Ureter (tissue), 1 donor: ENCODE measurements at regions not wholly inside any gene's neighbourhood (a gene's known extent, or its start where the extent isn't known, plus 50 kb on each side); places are given as distances from the start of the nearest gene placed in this dataset.

Experiments used
- DNase-seq: peaks from one replicate; pipeline ENCODE4 v3.0.0-alpha.2; 2020; ENCODE audit warnings: low spot score
- donor health status: DM: yes; HTN: yes; CAD: no.

DNA sequence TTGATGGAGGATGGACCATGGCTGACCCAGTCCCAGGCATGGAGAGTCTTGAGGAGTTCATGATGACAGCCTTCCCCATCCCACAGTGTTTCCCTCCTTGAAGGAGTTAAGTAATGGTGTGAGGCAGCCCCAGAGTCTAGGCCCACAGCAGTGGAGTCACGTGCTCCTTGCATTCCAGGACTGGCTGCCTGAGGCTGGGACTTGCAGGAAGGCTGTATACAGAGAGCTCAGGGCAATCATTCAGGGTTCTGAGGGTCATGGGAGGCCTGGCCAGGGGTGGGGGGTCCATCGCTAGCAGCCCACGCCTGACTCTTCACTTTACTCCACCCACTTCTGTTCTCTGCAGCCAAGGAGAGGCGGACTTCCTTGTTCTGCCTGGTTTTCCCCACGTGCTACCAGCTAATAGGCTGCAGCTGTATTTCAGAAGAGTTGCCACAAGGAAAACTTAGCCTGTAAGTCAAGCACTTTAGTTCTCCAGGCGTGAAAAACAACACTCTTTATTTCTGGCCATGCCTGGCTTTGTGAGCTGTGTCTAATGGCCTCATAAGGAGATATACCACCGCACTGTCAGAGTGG, 272.5 kb downstream of the DHX35 start:
- DNase-seq, result no peak

DNA sequence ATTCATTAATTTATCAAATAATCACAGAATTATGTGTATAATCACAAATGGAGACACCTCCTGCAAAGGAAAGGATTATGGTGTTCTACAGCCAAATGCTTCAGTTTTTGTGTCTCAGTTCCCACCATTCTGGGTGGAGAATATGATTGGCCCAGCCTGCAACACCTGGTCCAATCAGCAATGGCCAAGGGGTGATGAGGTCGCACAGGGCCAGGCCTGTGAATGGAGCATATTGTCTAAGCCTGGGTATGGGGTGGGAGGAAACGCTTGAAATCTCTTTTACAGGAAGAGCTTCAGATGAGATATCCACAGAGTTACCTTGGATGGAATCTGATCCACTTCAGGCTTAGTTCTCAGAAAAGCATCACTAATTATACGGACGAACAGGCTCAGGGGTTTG, 271.6 kb downstream of the DHX35 start:
- DNase-seq, result no peak

DNA sequence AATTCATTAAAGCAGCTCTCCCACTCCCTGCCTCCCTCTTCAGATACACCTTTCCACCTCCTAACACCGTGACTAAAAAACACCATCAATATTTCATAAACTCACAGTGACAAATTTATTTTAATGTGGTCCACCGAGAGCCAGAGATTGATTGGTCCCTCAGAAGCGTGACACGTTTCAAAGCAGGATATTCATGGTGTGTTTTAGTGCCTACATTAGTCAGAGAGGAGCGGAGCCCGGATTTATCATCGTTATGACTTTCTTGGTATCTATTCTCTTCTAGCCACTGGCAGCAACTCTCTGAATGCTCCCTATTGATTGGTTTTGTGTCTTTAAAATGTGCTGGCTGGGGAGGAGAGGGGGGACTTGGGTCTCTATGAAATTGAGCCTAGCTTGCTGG, 265.3 kb downstream of the DHX35 start:
- DNase-seq, result no peak

DNA sequence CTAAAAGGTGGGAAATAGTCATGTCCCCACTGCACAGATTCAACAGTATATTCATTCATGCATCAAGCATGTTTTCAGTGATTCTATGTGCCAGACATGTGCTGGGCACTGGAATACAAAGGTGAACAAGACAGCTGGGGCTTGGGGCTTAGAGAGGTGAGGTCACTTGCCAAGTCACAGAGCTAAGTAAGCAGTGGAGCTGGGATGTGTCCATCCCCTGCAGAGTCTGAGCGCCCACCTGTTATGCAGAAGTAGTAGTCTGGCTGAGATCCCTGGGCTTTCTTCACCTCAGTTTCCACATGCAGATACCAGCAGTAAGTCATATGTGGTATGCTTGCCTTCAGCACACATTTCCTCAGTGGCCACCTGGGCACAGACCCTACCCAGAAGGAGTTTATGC, 263.8 kb downstream of the DHX35 start:
- no peak for DNase-seq

DNA sequence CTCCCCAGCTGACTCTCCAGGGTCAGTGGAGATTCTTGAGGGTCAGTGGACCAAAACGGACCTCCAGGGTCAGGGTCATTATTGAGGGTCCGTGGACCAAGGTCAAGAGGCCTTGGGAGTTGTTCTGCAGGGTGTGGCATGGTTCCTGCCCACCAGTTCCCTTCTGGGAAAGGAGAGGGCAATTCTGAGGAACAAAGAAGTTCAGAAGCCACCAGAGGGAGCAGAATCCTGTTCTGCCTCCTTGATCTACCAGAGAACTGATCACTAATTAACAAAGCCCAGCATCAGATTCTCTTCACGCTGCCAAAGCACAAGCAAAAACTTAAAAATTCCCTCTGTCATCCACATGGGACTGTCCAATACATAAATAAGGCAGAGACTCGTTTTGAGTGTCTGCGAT, 263.4 kb downstream of the DHX35 start:
- no peak for DNase-seq

DNA sequence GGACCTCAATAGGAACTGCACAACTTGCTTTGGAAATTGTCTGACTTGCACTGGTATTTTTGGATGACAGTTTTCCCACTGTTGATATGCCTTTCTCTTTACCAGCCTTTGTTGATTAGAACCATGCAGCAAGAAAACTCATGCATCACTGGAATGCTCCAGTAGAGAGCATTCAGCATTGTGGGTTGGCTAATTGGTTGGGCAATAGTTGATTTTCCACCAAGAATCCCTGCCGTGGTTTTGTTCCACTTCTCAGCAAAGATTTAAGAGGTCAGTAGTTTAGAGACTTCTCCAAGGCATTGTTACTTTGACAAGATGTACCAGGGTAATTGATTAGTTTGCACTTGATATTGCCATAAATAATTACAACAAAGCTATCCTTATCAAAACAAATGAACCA, 260.0 kb downstream of the DHX35 start:
- DNase-seq, result no peak

DNA sequence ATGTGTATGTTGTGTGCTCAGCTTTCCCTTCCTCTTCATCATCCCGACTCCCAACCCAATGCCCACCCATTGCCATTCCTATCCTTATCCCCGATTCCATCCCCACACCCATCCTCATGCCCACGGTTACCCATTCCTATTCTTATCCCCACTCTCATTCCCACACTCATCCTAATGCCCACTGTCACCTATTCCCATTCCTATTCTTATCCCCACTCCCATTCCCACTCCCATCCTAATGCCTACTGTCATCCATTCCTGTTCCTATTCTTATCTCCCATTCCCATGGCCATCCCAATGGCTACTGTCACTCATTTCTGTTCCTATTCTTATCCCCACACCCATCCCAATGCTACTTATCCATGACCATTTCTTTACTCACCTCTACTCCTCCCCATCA, 254.1 kb downstream of the DHX35 start:
- no peak for DNase-seq

DNA sequence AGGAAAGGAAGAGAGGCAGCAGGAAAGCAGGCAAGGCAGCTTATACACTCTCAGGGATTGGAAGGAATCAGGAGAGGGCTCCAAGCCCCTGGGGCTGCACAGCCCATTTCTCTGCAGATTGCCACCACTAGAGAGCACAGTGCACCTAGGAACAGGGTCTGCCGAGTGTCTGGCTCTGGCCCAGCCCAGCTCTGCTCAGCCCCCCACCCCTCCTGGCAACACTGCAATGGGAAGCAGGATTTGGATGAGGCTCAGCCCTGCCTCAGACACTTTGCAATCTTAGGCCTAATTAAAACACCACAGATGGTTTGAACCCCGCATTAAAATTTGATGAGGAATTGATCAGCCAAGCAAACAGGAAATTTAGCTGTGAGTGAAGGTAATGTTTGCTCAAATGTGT, 252.7 kb downstream of the DHX35 start:
- DNase-seq, result no peak

DNA sequence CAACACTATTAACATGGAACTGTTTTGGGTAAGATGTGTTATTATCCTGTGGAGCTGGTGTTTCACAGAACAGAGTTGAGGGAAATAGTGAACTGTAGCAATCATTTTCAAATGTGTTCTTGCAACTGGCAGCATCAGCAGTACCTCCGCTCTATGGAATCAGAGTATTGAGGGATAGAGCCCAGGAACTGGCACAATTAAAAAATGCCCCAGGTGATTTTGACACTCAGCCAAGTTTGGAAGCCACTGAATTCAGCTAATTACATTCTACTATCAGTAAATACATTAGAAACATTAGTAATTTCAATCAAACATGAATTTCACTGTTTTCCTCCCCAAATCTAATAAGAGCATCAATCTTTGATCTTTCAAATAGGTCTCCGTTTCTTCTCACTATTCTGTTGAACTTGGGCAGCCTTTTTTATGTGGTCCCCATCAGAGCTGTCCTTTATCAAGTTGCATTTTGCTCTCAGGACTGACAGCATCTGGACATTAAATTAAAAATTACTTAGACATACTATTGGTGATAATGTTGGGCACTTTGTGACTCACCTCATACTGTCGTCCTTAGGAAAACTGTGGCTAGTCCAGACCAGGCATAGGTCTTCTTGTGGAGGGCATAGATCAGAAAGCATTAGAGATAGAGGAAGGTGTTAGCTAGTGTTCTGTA, 251.5 kb downstream of the DHX35 start:
- DNase-seq, result no peak

DNA sequence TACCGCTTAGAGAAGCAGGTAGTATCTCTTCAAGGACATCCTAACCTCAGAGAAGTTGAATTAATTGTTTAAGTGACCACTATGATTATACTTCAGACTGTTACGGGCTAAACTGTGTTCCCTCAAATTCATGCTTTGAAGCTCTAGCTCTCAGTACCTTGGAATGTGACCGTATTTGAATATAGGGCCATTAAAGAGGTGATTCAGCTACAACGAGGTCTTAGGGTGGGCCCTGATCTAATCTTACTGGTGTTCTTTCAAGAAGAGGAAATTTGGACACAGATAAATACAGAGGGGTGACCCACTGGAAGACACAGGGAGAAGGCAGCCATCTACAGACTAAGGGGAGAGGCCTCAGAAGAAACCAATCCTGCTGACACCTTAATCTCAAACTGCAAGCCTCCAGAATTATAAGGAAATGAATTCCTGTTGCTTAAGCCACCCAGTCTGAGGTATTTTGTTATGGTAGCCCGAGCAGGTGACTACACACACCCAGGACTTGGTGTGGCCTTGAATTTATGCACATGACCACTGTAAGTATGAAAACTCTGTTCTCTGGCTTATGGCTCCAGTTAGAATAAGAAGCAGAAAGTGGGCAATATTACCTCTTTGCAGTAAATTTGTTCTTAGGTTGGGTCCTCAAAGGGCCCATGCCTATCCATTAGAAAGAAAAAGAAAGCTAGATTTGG, 249.1 kb downstream of the DHX35 start:
- no peak for DNase-seq

DNA sequence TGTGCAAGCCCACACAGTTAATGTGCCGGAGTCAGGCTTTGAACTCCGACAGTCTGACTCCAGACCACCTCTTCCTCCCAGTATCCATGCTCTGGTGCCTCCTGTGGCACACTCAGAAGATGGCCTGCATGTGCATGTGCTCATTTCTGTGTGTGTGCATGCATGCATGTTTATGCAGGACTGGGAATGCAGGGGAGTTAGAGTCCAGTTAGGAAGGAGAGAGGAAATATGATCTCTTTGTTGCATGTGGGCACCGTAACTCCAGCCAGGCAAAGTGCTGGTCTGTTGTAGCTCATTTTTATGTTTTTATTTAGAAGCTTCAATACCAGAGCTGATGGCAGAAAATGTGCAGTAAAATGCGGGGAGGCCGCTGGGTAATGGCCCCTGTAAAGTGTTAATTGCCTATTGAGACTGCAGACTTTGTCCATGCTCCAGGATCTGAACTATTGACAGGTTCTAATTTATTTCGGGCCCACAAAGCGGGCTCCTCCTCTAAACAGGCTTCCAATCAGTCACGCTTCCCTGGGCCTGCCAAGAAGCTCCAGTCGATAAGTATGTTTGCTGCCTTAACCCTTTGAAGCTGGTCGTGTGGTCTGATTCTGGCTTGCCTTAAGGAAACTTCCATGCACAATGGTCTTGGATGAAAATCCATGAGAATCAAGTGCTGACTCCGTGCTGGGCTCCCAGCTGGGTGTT, 248.3 kb downstream of the DHX35 start:
- no peak for DNase-seq

DNA sequence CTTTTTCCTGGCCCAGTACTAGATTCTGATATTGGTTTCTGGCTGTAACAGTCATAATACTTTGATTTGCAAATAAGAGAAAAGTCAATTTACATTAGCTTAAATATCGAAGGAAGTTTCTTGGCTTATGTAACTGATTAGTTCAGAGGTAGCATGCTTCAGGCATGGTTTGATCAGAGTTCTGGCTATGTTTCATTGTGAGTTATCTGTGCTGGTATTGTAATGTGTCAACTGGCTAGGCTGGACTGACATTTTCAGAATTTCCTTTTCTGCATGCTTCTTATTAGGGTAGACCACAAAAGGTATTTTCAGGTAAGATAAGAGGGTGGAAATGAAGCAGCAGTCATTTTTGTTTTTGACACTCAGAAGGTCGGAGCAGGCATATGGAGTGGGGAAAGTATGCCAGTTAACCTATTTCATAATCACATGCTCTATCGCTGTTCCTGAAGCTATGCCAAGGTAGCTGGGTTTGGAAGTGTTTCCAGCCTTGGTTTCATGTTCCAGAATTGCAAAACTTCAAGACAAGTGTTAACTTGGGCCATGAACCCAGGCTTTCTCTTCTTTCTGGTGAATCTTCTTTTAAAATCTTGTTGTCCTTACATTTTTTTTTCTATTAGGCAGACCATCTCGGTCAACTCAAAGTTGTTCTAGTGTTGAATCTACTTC, 244.9 kb downstream of the DHX35 start:
- no peak for DNase-seq

DNA sequence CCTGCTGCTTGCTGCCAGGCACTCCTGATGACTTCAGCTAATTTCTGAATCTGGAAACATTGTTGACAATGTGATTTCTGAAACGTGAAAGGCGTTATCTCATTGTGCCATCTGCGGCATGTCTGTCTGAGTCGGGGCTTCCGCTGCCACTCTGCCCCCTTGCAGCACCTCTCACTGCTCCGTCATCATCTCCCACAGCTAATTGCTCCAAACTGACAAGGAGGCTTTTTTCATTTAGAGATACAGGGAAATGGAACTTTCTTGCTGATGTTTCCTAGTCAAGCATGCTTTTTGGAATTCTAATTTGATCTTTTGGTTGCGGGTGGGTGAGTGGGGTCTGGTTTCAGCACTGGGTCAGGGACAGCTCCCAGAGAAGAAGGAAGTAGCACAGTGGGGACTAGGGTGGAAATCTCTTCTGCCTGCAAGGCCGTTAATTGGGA, 233.5 kb downstream of the DHX35 start:
- no peak for DNase-seq

DNA sequence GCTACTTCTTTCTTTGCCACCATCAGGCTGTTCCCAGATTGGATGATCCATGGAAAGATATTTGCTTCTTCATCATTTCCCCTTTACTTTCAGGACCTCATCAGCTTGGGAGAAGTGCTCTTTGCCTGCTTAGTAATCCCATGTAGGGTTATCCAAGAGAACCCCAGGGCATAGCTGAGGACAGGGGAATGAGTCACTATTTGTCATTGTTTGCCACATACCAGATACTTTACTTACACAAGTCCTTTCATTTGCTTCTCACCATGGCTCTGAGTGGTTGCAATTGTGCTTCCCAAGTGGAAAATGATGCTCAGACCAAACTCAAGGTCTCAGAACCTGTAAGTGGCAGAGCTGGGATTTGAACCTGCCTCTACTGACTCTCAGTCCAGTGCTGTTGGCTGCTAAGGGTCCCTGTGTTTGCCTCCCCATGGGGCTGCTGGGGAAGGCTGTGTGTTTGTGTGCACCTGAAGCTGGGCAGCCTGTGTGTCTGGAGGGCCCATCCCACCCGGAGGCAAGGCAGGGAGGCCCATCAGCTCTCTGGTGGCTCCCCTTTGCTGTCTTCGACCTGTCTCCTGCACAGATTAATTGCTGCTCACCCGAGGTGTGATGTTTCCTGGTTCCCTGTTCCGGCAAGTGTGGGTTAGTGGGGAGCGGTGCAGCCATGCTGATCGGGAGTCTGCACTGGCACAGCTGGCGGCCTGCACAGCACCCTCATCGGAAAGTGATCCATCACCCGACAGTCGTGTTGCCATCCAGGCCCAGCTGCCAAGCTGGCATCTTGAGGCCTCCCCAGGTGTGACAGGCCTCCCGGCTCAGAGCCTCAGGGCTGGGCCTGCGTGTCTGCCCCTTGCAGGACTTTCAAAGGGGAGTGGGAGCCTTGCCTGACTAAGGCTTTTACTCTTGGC, 228.8 kb downstream of the DHX35 start:
- no peak for DNase-seq

DNA sequence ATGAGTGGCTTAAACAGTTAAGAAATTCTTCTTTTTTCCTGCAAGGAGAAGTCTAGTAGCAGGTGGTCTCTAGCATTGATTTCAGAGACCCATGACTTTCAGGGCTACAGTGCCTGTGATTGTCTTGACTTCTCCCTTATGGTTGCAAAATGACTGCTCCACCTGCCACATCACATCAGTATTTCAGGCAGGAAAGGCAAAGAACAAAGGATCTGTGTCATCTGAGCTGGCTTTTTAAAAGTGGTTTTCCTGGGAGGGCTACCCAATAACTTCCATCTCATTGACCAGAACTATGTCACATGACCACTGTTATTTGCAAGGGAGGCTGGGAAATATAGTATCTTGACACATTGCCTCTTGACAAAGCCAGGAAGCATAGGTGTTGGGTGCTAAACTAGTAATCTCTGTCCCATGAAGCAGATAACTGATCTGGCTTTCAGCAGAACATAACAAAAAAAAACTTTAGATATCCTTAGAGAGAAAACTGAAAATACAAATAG, 226.2 kb downstream of the DHX35 start:
- no peak for DNase-seq

DNA sequence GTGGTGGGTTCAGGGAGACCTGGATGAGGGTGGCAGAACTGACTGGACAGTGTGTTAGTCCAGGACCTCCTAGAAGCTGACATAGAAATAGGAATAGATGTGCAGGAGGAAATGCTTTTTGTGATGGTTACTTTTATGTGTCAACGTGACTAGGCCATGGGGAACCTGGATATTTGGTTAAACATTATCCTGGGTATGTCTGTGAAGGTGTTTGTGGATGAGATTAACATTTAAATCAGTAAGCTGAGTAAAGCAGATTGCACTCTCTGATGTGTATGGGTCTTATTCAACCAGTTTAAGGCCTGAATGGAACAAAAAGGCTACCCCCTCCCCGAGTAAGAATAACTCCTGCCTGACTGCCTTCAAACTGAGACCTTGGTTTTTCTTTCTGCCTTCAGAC, 219.3 kb downstream of the DHX35 start:
- DNase-seq, result no peak

DNA sequence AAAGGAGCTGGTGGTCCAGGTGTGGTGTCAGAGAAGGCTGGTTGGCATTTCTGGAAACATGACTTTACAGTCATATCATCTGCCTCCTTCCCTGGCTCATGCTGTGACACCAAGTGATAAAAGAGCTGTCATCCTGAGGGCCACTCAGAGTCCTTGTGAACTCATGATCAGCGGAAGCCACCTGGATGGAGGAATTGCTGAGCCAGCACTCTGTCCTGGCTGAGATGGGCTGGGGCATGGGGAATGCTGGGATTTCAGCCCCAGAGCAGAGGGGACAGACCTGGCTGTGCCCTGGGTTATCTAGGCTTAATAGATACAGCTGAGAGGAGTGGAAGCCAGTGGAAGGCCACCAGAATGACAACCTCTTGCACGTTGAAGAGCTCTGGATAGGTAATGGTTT, 214.3 kb downstream of the DHX35 start:
- no peak for DNase-seq

DNA sequence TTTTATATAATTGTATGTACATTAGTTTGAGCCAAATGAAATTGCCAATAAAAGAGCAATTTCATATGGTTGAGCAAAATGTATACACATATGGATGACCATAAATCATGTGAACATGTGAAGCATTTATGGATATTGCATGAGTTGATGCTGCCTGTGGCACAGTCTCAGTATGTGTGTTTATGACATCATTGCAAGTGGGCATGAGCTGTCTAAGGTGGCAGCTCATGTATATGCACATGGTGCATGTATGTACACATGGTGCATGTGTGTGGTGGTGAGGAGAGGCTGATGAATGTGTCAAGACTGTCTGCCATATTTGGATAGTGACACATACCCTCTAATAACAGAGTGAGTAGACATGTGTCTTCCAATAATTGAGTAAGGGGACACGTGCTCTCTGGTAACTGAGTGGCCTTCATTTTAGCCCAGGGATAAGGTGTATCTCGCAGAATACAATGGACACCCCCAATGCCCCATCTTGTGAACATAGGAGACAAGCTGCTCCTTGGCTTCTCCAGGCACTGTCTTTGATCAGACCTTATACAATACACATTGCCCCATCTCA, 208.8 kb downstream of the DHX35 start:
- DNase-seq, result no peak

DNA sequence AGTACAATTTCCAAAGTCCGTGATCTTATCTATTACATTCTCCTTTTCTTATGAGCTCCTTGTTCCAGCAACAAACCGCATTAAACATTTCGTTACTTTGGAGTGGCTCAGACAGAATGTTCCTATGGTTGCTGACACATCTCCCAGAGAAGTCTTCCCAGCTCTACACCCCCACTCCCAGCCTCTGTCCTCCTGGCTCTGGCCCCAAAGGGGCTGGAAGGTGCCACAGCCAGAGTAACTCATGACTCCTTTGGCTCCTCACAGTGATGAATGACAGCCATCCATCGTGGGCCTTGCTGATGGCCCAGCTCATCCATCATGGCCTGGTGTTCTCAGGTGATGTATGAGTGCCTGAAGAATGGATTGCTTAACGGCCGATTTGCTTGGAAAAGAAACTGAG, 203.0 kb downstream of the DHX35 start:
- DNase-seq, result no peak

DNA sequence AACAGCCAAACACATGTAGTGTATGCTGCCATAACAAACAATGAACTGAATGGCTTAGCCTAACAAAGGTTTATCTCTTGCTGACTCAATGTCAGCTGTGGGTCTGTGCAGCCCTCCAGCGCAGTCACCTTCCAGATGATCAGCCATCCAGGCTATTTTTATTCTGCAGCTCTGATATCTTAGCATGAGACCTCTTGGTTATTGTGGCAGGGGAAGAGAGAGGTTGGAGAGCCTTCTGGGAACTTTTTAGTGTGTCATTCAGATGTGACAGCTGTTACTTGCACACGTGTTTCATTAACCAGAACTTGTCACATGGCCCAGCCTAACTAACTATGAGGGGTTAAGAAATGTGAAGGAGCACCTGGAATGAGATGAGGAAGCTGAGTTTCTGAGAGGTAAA, 202.5 kb downstream of the DHX35 start:
- DNase-seq, result no peak

DNA sequence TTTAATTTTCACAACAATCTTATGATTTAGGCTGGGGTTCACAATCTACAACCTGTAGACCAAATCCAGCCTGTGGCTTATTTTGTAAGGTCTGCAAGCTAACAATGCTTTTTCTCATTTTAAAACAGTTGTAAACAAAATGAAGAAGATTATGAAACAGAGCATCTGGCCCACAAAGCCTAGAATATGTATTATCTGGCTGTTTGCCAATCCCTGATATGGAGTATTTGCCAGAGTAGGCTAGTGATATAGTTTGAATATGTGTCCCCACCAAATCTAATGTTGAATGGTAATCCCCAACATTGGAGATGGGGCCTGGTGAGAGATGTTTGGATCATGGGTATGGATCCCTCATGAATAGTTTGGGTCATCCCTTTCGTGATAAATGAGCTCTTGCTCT, 201.8 kb downstream of the DHX35 start:
- no peak for DNase-seq
